Stimulated activated CD4-positive, alpha-beta T cell treated with anti-CD3 and anti-CD28 coated beads, TNF-alpha, amount 100 ng/mL, for 48 hours (primary cell): ENCODE measurements at regions not wholly inside any gene's neighbourhood (a gene's known extent, or its start where the extent isn't known, plus 50 kb on each side); places are given as distances from the start of the nearest gene placed in this dataset.
A peak's percentile ranks its signal among the peaks of the same experiment; 100 is the strongest.

Experiments
- DNase-seq, 3 donors: peaks; one replicate each; pipeline ENCODE4 v3.0.0-alpha.2; 2020; ENCODE audit warnings: low read depth in 3 of 3

DNA sequence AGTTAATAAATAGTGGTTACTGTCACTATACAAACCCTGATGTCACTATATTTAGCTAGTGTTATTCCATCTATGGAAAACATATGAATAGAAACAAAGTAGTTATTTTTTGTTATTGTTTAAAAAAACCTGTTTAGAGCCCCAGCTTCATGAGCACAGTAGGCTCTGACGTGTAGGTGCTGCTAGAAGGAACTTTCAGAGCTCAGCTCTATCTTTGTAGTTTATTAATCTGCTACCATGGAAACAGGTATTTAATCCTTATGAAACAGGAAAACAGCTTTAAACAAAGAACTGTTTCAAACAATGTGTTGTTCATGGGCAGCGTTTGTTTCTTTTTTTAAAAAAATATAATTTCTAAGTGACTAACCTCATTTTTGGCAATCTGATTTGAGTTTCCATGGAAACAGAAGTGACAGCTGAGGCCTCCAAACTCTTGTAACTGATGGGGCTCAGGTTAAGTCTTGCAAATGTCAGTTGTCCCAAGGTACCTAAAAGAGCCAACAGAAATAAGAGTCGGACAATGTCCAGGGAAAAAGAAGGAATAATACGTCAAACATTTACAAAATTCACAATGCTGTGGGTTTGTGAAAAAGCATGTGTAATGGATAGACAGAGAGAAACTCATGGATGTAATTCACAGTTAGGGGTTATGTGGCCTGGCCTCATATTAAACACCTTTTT lies 162.0 kb upstream of the C21orf91 start:
- no peak for DNase-seq

DNA sequence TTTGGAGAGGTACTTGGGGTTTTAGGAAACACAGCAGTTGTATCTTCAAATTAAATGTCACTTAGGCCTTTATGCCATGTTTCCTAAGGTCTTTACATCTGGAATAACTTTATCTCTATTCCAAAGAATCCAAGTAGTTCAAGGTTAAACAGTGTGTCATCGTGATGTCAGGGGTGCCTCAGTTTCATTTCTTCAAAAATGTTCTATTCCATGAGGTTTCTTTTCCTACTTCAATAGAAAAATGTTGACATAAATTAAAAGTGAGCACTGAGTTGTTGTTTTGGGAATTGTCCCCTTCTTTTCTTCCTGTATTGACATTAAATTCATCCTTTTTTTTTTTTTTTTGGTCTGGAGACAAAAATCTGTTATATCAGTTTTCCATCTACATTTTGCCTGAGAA lies 160.6 kb upstream of the C21orf91 start:
- DNase-seq = no peak

DNA sequence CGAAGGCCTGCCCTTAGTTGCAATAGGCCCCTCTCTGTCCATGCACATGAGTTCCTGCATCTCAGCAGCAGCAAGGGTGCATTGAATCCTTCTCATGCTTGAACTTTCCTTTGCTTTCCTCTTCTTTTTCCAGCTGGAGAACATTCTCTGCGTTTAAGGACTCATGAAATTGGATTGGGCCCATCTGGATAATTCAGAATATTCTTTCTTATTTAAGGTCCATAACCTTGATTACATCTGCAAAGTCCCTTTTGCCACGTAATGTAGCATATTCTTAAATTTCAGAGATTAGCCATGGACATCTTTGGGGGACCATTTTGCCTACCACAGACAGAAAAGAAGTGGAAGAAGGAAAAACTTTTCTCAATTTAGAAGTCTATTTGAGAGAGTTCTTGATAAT lies 159.7 kb upstream of the C21orf91 start:
- no peak for DNase-seq

DNA sequence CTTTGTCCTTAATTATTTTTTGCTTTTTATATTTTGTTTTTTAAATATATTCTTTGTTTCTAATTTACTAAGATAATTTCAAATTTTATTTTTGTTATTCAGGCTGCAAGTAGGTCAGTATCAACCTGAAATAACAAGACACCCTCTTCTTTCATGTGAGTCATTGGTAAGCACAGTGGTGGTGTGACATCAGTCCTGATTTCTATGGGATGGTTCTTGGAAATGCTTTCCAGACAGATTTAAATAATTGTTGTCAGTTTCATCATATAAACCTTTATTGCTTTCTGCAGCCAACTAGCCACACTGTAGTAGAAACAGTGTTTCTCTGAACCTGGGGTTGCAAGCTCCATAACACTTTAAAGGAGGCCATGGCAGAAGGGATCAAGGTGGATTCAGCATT lies 157.5 kb upstream of the C21orf91 start:
- no peak for DNase-seq

DNA sequence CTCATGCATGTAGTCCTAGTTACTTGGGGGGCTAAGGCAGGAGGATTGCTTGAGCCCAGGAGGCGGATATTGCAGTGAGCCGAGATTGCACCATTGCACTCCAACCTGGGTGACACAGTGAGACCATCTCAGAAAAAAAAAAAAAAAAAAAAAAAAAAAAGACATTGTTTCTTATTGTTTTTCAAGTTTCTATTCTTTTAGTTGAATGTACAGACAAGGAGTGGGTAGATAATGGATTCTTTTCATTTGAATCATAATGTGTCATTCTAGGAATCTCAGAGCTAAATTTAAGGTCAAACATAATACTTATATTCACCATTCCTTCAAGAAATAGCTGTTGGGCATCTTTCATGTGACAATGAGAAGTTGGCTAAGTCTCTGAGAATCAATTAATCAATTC lies 157.0 kb upstream of the C21orf91 start:
- no peak for DNase-seq

DNA sequence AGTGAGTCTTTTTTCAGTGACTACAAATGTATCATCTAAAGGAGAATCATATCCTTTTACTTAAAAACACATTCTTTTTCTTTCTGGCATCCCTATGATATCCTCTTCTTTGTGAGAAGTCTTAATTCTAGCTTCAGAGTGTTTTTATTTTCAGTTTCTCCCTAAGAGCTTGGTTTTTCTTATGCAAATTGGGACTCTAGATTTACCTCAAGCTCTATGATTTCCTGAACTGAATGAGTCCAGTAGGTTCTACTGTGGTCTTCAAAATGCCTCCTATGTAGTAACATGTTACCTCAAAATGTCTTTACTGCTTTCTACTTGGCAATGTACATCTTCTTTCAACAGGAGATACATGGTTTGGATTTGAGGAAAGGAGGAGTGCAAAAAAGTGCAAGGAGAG lies 148.2 kb upstream of the C21orf91 start:
- DNase-seq = no peak

DNA sequence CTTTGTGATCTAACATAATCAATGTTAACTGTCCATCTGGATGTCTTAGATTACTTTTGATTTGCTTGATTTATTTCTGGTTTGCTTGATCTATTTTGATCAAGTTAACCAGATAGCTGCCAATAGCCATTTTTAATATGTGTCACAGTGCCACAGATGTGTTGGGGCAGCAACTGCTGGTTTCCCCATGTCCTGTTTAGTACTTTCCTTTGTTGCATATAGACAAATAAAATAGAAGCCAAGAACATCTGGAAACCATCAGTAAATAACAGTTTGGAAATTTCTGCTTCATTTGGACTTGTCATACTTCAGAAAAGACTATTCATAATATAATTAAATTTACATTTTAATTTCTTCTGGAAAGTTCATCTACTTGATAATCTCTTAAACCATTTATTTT lies 145.6 kb upstream of the C21orf91 start:
- DNase-seq = no peak

DNA sequence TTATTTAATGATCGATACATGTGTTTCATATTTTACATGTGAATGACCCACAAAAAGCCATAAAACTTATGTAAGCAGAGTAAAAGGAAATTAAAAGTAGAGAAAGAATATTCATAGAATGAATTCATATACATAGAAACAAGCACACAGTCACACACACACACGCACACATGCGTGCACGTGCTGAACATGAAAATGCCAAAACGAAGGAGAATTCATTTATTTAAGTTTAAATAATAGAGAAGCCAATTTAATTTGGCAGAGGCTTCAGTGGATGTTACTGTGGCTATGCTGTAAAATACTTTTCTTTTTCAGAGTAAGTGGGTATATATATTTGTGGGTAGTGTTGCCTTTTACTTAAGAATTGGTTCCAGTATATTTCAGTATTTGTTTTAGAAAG lies 145.0 kb upstream of the C21orf91 start:
- DNase-seq = no peak

DNA sequence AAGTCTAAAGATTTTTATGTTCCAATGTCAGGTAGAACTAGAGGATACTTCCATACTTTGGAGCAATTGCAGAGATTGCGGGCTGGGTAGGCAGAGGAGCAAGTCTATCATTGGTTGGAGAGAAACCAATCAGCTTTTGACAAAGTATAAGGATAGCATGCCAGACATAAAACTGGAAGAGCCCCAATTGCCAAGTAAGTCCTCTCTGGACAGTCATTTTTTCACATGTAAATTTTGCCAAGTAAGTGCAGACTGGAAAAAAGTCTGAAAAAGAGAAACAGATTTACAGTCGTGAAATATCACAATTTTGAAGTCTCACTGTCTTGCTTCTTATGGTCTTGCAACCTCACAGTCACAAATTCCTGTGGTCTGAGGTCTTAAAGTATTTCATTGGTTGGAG lies 131.4 kb upstream of the C21orf91 start:
- no peak for DNase-seq

DNA sequence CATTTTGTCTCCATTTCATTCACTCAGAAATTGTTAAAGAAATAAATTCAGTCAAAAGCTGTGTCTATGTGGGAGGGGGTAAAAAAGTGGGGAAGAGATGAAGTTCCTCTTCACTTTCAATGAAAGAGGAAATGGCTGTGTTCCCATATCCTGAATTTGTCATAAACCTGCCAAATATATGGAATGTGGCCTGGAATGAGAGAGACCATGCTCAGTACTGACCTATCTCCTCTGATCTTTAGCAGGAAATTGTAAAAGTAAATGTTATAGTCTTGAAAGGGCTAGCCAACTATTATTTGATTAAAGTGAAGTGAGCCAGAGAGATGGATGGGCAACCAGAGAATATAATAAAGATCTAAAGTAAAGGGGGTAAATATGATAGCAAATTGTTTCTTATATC lies 130.3 kb upstream of the C21orf91 start:
- DNase-seq = no peak

DNA sequence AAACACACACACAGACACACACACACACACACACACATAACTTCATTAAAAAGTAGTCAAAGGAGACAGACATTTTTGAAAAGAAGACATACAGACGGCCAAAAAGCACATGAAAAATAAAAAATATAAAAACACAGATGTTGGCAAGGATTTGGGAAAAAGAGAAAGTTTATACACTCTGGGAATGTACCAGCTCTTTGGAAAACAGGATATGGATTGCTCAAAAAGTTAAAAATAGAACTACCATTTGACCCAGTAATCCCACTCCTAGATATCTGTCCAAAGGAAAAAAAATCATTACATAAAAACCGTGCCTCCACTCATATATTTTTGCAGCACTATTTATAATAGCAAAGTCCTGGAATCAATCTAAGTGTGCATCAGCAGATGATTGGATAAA lies 128.4 kb upstream of the C21orf91 start:
- no peak for DNase-seq

DNA sequence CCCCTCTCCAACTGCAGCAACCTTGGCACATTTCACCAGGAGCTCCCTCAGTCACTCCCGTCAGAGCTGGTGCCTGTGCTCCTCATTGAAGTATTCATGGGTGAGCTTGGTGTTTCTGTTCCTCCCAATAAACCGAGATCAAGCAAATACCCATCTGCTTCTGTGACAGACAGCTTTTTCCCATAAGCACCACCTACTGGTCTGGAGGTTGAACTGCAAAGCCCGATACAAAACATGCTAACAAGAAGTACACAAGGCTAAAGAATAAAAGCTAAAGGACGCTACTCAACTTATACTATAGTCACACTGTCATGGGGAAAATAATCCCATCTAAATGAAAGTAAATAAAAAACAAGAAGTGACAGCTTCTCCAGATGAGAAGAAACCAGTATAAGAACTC lies 111.9 kb upstream of the C21orf91 start:
- no peak for DNase-seq

DNA sequence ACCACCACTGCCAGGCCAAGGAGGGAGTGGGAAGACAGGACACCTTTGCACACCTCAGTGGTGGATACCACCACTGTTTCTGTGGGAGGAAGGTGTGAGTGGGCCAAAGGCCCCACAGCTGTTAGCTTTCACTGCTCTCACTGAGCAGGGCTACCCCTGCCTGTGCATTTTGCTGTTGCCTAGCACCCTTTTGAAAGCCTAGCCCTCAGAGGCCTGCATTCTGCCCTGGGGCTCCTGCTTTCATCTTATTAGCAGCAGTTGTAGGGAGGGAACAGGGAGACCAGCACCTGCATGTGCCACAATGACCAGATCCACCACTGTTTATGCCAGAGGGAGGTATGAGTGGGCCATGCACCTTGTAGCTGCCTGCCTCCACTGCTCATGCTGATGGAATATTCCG lies 110.9 kb upstream of the C21orf91 start:
- no peak for DNase-seq

DNA sequence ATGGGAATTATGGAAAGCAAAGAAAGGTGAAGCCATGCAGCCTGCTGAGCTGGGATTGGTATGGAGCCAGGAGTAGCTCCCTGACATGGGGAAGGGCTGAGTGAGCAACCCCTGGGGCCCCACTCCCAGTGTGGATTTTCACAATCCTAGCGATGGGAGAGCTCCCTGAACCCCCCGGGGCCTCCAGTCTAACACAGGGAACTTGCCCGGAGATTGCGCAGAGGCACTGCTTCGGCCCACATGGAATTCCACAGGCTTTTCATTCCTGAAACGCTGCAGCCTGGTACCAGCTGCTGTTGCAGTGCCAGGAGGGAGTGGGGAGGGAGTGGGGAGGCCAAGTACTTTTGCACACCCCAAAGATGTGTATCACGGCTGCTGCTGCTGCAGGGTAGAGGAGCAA lies 110.4 kb upstream of the C21orf91 start:
- no peak for DNase-seq

DNA sequence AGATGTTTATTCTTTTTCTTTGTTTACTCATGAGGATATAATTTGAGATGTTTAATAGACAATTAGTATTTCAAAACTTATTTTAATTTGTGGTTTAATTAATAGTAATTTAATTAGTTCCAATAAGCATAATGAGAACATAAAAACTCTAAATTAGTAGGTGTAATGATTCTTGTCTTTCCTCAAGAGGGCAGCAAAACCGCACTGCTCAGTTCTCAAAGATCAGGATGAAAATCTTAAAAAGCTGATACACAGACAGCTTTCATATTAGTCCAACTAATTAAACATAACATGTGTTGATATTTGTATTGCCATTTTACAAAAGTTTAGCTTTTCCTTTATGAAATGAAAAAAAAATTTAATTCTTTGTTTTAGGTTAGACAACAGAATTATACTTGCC lies 106.7 kb upstream of the C21orf91 start:
- no peak for DNase-seq

DNA sequence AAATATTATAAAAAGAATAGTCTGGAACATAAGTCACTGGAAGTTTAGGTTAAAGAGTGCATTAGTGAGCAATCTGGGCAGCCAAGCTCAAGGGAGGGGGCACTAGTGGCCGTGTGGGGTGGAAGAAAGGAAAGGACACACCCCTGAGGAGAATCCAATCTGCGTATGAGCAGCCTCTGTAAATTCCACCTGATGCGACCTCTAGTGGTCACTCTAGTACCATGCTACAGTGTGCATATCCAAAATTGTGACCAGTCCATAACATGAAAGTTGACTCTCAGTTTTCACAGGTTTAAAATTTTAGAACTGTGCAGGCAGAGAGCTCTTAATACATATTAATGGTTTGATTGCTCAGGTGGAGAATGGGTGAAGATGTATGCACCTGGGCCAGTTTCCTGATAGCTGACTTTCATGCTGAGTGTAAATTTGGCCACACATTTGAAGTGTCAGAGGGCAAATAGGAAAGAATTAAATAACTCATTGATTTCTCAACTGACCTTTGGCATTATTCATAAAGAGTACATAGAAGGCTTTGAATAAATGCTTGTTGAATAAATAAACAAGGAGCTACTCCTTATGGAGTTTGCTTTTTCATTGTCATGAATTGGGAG lies 105.9 kb upstream of the C21orf91 start:
- peak in 2 of 3 donors; percentile 27 to 44 for DNase-seq

DNA sequence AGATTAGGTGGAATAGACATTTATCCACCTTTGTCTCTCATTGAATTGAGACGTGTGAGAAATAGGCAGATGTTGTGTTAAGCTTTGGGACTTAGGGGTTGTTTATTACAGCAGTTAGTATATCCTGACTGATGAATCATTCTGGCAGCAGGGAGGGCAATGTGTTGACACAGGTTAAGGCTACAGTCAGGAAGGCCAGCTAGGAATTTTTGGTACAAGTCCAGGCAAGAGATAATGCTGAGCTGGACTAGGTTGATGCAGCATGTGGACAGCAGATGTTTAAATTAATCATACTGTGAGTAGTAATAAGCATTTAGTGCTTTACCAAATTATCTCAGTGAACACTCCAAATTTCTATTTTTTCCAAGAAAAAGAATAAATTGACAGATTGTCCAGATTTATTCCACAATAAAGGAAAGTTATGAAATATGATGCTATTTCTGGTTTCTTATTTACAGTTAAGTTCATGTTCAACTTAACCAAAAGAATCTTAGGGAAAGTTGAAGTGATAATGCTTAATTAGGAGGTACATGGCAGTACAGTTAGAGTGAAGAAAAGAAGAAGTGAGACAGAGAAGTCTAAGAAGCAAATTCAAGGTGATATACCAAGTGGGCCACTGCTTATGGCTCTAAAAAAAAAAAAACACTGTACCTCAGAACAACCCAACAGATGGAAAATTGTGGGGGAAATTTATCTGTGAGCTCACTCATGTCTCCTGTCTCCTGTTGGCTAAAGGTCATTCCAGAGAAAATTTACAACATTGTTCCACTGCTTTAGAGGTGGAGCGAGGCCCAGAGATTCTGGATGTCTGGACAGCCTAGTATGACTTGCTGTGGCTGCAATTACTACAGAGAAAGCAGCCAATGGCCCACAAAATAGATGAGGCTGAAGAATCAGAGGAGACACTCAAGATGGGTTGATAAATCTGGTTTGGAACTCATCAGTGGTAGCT lies 102.7 kb upstream of the C21orf91 start:
- DNase-seq = no peak

DNA sequence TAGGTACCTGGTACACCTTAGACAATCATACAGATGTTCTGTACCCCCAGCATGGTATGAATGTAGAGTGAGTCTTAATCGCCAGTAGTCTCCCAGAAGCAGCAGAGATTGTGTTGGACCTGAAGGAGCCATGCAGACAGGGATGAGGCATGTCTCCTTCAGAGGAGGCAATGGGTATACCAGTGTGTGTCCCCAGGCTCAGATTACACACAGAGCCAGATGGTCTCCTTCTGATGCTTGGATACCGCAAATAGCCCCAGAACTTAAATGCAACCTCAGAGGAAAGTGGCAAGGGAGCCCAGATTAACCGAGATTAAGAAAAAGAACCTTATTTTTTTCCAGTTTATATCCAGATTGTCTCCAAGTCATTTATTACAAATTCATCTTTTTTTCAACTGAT lies 96.8 kb upstream of the C21orf91 start:
- DNase-seq = no peak

DNA sequence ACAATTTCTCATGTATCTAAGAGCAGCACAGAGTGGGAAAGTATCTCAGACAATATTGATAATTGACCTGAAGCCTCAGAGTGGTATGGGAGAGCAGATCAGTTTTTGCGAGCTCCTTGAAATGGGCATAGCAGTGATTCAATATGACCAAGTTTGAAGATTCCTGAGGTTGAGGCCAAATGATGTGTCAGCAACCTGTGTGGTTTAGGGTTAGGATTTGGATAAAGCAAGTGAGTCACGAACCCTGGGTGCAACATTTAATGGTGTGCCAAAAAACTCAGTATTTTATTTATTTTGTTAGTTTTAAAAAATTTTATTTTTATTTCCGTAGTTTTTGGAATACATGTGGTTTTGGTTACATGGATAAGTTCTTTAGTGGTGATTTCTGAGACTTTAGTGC lies 92.5 kb upstream of the C21orf91 start:
- no peak for DNase-seq

DNA sequence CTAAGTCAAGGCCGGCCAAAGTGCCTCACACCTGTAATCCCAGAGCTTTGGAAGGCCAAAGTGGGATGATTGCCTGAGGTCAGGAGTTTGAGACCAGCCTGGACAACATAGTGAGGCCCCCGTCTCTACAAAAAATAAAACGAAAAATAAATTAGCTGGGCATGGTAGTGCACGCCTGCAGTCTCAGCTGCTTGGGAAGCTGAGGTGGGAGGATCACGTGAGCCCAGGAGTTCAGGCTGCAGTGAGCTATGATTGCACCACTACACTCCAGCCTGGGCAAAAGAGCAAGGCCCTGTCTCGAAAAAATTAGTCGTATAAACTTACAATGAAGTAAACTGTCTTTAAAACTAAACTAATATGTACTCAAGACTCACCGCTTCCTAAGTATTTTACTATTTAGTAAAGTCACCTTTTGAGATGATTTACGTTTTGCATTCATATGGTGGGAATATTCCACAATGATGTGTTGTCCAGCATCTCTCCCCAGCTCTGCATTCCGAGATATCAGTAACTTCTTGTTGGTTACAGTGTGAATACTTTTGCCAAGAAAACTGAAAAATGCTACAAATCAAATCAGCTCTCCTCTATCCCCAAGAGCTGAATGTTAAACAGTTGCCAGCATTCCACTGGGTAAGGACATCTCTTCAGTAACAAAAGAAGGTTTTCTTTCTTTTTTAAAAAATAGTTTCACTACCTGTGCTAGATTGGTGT lies 84.9 kb upstream of the C21orf91 start:
- no peak for DNase-seq

DNA sequence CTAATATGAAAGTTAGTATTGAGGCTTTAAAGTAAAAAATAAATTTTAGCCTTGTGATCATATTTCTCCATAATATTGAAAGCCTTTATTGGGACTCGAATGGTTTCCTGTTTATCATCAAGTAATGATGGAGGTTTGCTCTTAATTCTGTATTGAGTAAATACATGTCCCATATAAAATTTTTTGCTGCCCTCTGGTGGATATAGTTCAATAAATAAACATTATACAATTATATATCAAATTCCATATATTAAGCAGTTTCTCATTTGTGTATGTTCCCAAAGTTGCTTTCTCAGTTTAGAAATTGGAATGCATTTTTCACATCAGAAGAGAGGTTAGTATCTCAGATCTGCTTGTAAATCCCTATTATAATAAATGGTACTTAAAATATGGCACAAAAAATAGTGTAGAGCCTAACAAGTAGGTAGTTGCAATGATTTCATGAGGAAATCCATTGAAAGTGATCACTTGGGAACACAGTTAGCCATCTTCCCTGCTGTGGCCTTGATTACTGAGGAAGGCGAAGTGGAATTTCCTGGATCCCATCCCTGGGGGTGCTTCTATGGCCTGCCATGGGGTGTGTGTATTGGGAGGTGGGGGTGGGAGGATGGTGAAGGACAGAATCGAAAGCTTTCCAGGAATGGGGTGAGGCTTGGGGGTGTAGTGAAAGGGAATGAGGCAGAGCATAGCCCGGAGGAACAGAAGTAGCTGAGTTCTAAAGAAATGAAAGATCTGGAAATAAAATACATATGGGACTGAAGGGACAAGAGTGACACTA lies 84.1 kb upstream of the C21orf91 start:
- DNase-seq = no peak
